ENCODE measurements at regions not wholly inside any gene's neighbourhood (a gene's known extent, or its start where the extent isn't known, plus 50 kb on each side); places are given as distances from the start of the nearest gene placed in this dataset.

DNA sequence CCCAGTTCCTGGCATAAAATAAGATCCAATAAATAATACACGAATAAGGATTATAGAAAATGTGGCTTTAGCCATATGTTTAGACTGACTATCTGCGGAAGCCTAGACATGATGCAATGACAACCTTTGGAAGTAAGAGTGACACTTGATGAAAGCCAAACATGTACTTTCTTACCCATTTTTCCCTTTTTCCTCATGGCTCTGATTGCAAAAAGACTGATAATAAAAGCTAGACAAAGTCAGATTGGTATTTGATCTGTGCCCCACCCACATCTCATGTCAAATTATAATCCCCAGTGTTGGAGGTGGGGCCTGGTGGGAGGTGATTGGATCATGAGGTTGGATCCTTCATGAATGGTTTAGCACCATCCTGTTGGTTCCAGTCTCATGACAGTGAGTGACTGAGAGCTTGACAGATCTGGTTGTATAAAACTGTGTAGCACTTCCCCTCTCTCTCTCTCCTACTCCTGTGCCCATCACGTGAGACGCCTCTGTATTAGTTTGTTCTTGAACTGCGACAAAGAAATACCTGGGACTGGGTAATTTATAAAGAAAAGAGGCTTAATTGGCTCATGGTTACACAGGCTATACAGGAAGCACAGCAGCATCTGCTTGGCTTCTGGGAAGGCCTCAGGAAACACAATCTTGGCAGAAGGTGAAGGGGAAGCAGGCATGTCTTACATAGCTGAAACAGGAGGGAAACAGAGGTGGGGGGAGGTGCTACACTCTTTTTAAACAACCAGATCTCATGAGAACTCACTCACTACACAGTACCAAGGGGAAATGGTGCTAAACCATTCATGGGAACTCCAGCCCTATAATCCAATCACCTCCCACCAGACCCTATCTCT is 243.4 kb upstream of the PIK3R1 start:
- Mint-ChIP-seq H3K9me3 (no peaks in the 10 kb centered on the region), H3K27ac (no peak overlapping the region), H3K4me3 (no peak overlapping the region), H3K4me1 (peaks cover 0 to 2% (median 0%) of the 10 kb centered on the region in 7 donors), H3K36me3 (no peaks in the 10 kb centered on the region), H3K27me3 (no peaks in the 10 kb centered on the region)
- ATAC-seq (no peak), DNase-seq (no peak)
- H3K4me1 ChIP-seq (ENCODE audit: control insufficient read depth in 2 of 2, insufficient read depth in 2 of 2, low read length in 2 of 2), result no peaks in the 10 kb centered on the region
- intact Hi-C loops (cut with micrococcal nuclease), result no loop called here
- H3K27me3 ChIP-seq (ENCODE audit: control insufficient read depth in 2 of 2, insufficient read depth in 2 of 2, low read length in 2 of 2), result no peaks in the 10 kb centered on the region
- H3K36me3 ChIP-seq (ENCODE audit: control insufficient read depth in 2 of 3, insufficient read depth in 3 of 3, low read length in 3 of 3), result no peaks in the 10 kb centered on the region
- POLR2A ChIA-PET, result no interaction called here
- H3K9me3 ChIP-seq (ENCODE audit: control insufficient read depth in 2 of 3, low read length in 3 of 3), result no peaks in the 10 kb centered on the region
- CTCF ChIA-PET, result no interaction called here
- no peak overlapping the region for H3K4me3 ChIP-seq (ENCODE audit: low read length)
- no peak overlapping the region for H3K27ac ChIP-seq (ENCODE audit: low read depth, low read length)

DNA sequence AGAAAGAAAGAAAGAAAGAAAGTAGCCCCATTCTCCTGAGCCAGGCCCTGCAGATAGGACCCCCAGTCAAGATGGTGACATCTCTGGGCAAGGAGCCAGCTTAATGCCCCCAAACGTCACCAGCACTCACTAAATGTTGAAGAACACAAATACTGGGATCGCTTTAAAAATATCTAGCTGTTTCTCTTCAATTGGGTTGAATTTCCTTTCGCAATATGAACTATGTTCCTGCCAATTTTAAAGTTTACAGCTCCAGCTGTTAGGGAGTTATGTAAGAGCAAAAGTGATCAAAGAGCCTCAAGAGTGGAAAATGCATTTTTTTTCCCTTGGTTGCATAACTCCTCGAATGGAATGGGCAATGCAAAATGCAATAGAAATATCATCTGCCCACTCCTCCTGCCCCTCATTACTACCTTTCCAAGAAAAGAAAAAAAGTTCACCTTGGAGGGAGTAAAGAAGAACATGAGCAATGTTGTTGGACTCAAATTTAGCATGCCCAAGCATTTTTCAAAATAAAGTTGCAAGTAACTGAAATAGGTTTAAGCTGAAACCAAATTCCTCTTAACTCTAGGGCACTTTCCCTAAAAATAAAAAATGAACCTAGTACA is 244.2 kb upstream of the PIK3R1 start:
- ATAC-seq (no peak), DNase-seq (no peak)
- no peaks in the 10 kb centered on the region for H3K9me3 Mint-ChIP-seq

DNA sequence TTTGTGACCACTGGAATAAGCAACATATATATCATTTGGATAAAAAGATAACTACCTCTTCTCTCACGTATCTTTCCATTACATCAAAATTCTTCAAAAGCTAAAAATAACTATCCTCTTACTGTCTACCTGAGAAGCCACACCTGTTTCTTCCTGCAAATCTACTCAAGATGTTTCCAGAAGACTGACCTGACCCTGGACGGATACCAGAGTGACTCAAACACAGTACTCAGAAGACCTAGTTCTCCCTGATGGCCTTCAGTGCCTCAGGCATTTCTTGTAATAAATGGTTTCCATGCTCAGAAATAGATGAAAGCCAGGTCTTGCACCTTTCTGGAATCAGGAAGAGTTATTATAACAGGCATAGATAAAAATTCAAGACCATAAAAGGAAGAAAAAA is 245.9 kb upstream of the PIK3R1 start:
- no peak for DNase-seq
- ChIA-PET POLR2A (no interaction called here), CTCF (interaction anchor here (0.5 kb wide), 1 partner anchor 431 kb away, joined by 3 read pairs; no protein-coding TSS in a partner anchor)
- H3K36me3 Mint-ChIP-seq, result no peaks in the 10 kb centered on the region
- peaks cover 0 to 2% (median 0%) of the 10 kb centered on the region in 7 donors for H3K4me1 Mint-ChIP-seq
- H3K27me3 ChIP-seq (ENCODE audit: control insufficient read depth in 2 of 2, insufficient read depth in 2 of 2, low read length in 2 of 2), result no peaks in the 10 kb centered on the region
- no peaks in the 10 kb centered on the region for H3K9me3 ChIP-seq (ENCODE audit: control insufficient read depth in 2 of 3, low read length in 3 of 3)
- H3K4me3 Mint-ChIP-seq, result no peak overlapping the region
- peaks cover 0 to 5% (median 0%) of the 10 kb centered on the region in 5 donors for H3K27me3 Mint-ChIP-seq
- intact Hi-C loops (cut with micrococcal nuclease), result no loop called here
- H3K4me3 ChIP-seq (ENCODE audit: low read length), result no peak overlapping the region
- H3K27ac Mint-ChIP-seq, result no peak overlapping the region
- H3K27ac ChIP-seq (ENCODE audit: low read depth, low read length), result no peak overlapping the region
- H3K4me1 ChIP-seq (ENCODE audit: control insufficient read depth in 2 of 2, insufficient read depth in 2 of 2, low read length in 2 of 2), result no peaks in the 10 kb centered on the region
- no peaks in the 10 kb centered on the region for H3K9me3 Mint-ChIP-seq
- no peak for ATAC-seq
- no peaks in the 10 kb centered on the region for H3K36me3 ChIP-seq (ENCODE audit: control insufficient read depth in 2 of 3, insufficient read depth in 3 of 3, low read length in 3 of 3)

More for the DNA sequence above, 244.2 kb upstream of the PIK3R1 start:
- no peaks in the 10 kb centered on the region for H3K36me3 Mint-ChIP-seq
- ChIA-PET CTCF (no interaction called here), POLR2A (interaction anchor here (0.7 kb wide), 1 partner anchor 380 kb away, joined by 3 read pairs; no protein-coding TSS in a partner anchor)
- no peaks in the 10 kb centered on the region for H3K27me3 Mint-ChIP-seq
- Histone ChIP-seq H3K27me3 (ENCODE audit: control insufficient read depth in 2 of 2, insufficient read depth in 2 of 2, low read length in 2 of 2) (no peaks in the 10 kb centered on the region), H3K27ac (ENCODE audit: low read depth, low read length) (no peak overlapping the region), H3K36me3 (ENCODE audit: control insufficient read depth in 2 of 3, insufficient read depth in 3 of 3, low read length in 3 of 3) (no peaks in the 10 kb centered on the region), H3K4me1 (ENCODE audit: control insufficient read depth in 2 of 2, insufficient read depth in 2 of 2, low read length in 2 of 2) (no peaks in the 10 kb centered on the region), H3K4me3 (ENCODE audit: low read length) (no peak overlapping the region), H3K9me3 (ENCODE audit: control insufficient read depth in 2 of 3, low read length in 3 of 3) (no peaks in the 10 kb centered on the region)
- intact Hi-C loops (cut with micrococcal nuclease), result no loop called here
- H3K4me1 Mint-ChIP-seq, result peaks cover 0 to 2% (median 0%) of the 10 kb centered on the region in 7 donors
- H3K27ac Mint-ChIP-seq, result no peak overlapping the region
- no peak overlapping the region for H3K4me3 Mint-ChIP-seq

DNA sequence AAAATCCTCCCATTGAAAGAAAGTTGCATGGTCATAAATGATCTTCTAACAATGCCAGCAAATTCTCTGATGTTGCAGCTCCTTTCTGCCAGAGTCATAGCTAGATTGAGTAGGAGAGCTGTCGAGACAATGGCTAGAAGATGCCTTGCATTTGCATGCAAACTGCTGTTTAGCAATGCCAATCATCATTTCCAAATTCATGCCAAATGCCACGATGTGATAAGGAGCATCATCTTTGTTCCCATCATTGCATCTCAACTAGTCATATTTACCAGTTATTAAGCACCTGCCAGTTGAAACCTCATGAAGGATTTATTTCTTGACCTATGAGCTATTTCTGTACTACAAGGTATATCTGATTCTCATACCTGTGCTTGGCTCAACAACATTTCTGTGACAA is 246.4 kb upstream of the PIK3R1 start:
- DNase-seq (no peak), ATAC-seq (no peak)
- Mint-ChIP-seq H3K4me3 (no peak overlapping the region), H3K27me3 (peaks cover 0 to 5% (median 0%) of the 10 kb centered on the region in 5 donors), H3K4me1 (peaks cover 0 to 2% (median 0%) of the 10 kb centered on the region in 7 donors), H3K9me3 (no peaks in the 10 kb centered on the region), H3K36me3 (no peaks in the 10 kb centered on the region), H3K27ac (no peak overlapping the region)
- intact Hi-C loops (cut with micrococcal nuclease), result no loop called here
- Histone ChIP-seq H3K27me3 (ENCODE audit: control insufficient read depth in 2 of 2, insufficient read depth in 2 of 2, low read length in 2 of 2) (no peaks in the 10 kb centered on the region), H3K27ac (ENCODE audit: low read depth, low read length) (no peak overlapping the region), H3K4me3 (ENCODE audit: low read length) (no peak overlapping the region), H3K4me1 (ENCODE audit: control insufficient read depth in 2 of 2, insufficient read depth in 2 of 2, low read length in 2 of 2) (no peaks in the 10 kb centered on the region), H3K9me3 (ENCODE audit: control insufficient read depth in 2 of 3, low read length in 3 of 3) (no peaks in the 10 kb centered on the region), H3K36me3 (ENCODE audit: control insufficient read depth in 2 of 3, insufficient read depth in 3 of 3, low read length in 3 of 3) (no peaks in the 10 kb centered on the region)
- POLR2A ChIA-PET, result no interaction called here
- CTCF ChIA-PET, result interaction anchor here (0.5 kb wide), 1 partner anchor 431 kb away, joined by 3 read pairs; no protein-coding TSS in a partner anchor

DNA sequence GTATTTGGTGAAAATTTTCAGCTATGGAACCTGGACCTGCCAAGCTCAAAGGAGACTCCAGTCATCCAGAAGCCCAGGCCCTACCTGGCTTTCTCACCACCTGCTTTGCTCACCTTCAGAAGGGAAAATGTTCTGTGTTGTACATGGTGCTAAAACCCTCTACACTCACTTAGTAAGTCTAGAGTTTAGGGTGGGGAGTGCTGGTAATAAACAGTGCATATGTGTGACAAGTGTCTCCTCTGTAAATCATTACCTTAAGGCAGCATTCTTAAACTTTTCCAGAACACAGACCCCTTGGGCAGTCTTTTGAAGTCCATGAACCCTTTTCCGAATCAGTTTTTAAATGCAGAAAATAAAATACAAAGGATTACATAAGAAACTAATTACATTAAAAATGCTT is 248.8 kb upstream of the PIK3R1 start:
- intact Hi-C loops (cut with micrococcal nuclease), result no loop called here
- ChIA-PET POLR2A (no interaction called here), CTCF (no interaction called here)
- H3K9me3 ChIP-seq (ENCODE audit: control insufficient read depth in 2 of 3, low read length in 3 of 3), result no peaks in the 10 kb centered on the region
- no peak for DNase-seq
- ATAC-seq, result no peak
- H3K27ac ChIP-seq (ENCODE audit: low read depth, low read length), result no peak overlapping the region
- H3K36me3 ChIP-seq (ENCODE audit: control insufficient read depth in 2 of 3, insufficient read depth in 3 of 3, low read length in 3 of 3), result no peaks in the 10 kb centered on the region
- H3K4me1 Mint-ChIP-seq, result no peaks in the 10 kb centered on the region
- no peaks in the 10 kb centered on the region for H3K36me3 Mint-ChIP-seq
- no peaks in the 10 kb centered on the region for H3K4me1 ChIP-seq (ENCODE audit: control insufficient read depth in 2 of 2, insufficient read depth in 2 of 2, low read length in 2 of 2)
- H3K4me3 ChIP-seq (ENCODE audit: low read length), result no peak overlapping the region
- peaks cover 0 to 8% (median 0%) of the 10 kb centered on the region in 5 donors for H3K27me3 Mint-ChIP-seq
- no peaks in the 10 kb centered on the region for H3K27me3 ChIP-seq (ENCODE audit: control insufficient read depth in 2 of 2, insufficient read depth in 2 of 2, low read length in 2 of 2)
- H3K9me3 Mint-ChIP-seq, result no peaks in the 10 kb centered on the region
- H3K27ac Mint-ChIP-seq, result no peak overlapping the region
- no peak overlapping the region for H3K4me3 Mint-ChIP-seq

DNA sequence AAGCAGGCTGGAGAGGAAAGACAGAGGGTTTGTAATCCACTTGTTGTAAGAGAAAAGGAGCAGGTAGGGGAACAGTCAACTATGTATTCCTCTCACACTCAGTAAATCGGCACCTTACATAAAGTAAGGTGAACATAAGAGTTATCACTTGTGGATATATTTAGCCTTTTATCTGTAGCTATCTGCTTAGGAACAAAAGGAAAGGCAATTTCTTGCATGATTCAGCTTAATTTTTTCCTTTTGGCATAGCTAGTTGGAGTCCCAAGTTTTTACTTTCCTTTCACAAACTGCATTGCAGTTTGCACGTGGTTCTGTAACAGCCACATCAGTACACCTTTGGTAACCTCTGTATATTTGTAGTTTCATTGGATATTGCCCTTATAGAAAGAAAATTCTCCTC is 250.9 kb upstream of the PIK3R1 start:
- no peaks in the 10 kb centered on the region for H3K9me3 Mint-ChIP-seq
- H3K36me3 Mint-ChIP-seq, result no peaks in the 10 kb centered on the region
- no peaks in the 10 kb centered on the region for H3K4me1 Mint-ChIP-seq
- ChIA-PET CTCF (interaction anchor here (1.3 kb wide), 1 partner anchor 11 kb away, joined by 4 read pairs; no protein-coding TSS in a partner anchor), POLR2A (no interaction called here)
- Histone ChIP-seq H3K27me3 (ENCODE audit: control insufficient read depth in 2 of 2, insufficient read depth in 2 of 2, low read length in 2 of 2) (no peaks in the 10 kb centered on the region), H3K36me3 (ENCODE audit: control insufficient read depth in 2 of 3, insufficient read depth in 3 of 3, low read length in 3 of 3) (no peaks in the 10 kb centered on the region), H3K27ac (ENCODE audit: low read depth, low read length) (no peak overlapping the region), H3K9me3 (ENCODE audit: control insufficient read depth in 2 of 3, low read length in 3 of 3) (no peaks in the 10 kb centered on the region), H3K4me1 (ENCODE audit: control insufficient read depth in 2 of 2, insufficient read depth in 2 of 2, low read length in 2 of 2) (no peaks in the 10 kb centered on the region), H3K4me3 (ENCODE audit: low read length) (no peak overlapping the region)
- ATAC-seq, result no peak
- intact Hi-C loops (cut with micrococcal nuclease), result no loop called here
- DNase-seq, result no peak
- no peak overlapping the region for H3K27ac Mint-ChIP-seq
- peaks cover 0 to 8% (median 0%) of the 10 kb centered on the region in 5 donors for H3K27me3 Mint-ChIP-seq
- no peak overlapping the region for H3K4me3 Mint-ChIP-seq
